Colonic mucosa (tissue), 4 donors: ENCODE measurements at regions not wholly inside any gene's neighbourhood (a gene's known extent, or its start where the extent isn't known, plus 50 kb on each side); places are given as distances from the start of the nearest gene placed in this dataset.

Experiments
- DNase-seq: peaks from one replicate; pipeline ENCODE4 v3.0.0-alpha.2; 2020
- H3K27ac ChIP-seq: fragments of 200-600 bp; one replicate; pipeline ENCODE4 v1.8.0; 2021
- H3K27me3 ChIP-seq: fragments of 200-600 bp; one replicate; pipeline ENCODE4 v1.8.0; 2021
- H3K36me3 ChIP-seq: fragments of 200-600 bp; one replicate; pipeline ENCODE4 v1.8.0; 2021
- H3K4me1 ChIP-seq: fragments of 200-600 bp; one replicate; pipeline ENCODE4 v1.8.0; 2021; ENCODE audit warnings: mild to moderate bottlenecking
- H3K4me3 ChIP-seq: fragments of 200-600 bp; one replicate; pipeline ENCODE4 v1.8.0; 2021
- H3K9ac ChIP-seq, 2 donors: one replicate each; pipeline ENCODE4 v1.7.0; 2013; ENCODE audit warnings: control low read depth in 2 of 2, low read depth in 2 of 2, low read length in 2 of 2
- H3K9me3 ChIP-seq: fragments of 200-600 bp; one replicate; pipeline ENCODE4 v1.8.0; 2021
- intact Hi-C: fragments of 100-400 bp; cut with DNase I; formaldehyde crosslinking; loops from one replicate; pipeline ENCODE4 v1.14.1; 2022
- TF ChIP-seq, protein P1 (sequence below): fragments of 200-600 bp; IDR thresholded peaks from one replicate; pipeline ENCODE4 v1.8.0; 2022; ENCODE audit warnings: antibody characterized with exemption, mild to moderate bottlenecking
- donor health status: healthy.
- donor health status: DM: no; HTN: no; CAD: no.
- donor health status: DM: no; HTN: no; CAD: no.

DNA sequence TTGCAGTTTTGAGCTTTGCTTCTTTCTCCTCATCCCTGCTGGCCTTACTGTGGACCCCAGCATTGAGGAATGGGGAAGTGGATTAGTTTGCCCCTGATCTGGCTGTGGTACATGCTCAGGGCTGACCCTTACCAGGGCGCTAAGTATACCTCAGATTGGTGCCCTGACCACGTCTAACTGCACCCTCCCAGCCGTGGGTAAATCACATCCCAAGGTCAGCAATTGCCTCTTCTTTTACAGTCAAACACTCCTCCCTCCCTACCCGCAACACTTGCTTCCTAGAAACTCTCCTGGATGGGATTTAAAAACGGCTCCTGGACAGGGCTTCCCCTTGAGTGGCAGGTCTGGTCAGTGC lies 437.9 kb downstream of the NR2F2 start:
- DNase-seq: no peak
- H3K4me1 ChIP-seq: no peaks in the 10 kb centered on the region
- no peaks in the 10 kb centered on the region for H3K9me3 ChIP-seq
- TF ChIP-seq, protein P1, sequence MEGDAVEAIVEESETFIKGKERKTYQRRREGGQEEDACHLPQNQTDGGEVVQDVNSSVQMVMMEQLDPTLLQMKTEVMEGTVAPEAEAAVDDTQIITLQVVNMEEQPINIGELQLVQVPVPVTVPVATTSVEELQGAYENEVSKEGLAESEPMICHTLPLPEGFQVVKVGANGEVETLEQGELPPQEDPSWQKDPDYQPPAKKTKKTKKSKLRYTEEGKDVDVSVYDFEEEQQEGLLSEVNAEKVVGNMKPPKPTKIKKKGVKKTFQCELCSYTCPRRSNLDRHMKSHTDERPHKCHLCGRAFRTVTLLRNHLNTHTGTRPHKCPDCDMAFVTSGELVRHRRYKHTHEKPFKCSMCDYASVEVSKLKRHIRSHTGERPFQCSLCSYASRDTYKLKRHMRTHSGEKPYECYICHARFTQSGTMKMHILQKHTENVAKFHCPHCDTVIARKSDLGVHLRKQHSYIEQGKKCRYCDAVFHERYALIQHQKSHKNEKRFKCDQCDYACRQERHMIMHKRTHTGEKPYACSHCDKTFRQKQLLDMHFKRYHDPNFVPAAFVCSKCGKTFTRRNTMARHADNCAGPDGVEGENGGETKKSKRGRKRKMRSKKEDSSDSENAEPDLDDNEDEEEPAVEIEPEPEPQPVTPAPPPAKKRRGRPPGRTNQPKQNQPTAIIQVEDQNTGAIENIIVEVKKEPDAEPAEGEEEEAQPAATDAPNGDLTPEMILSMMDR: no peak
- no peak overlapping the region for H3K27ac ChIP-seq
- no peaks in the 10 kb centered on the region for H3K36me3 ChIP-seq
- intact Hi-C loops: no loop called here
- H3K9ac ChIP-seq: no peak overlapping the region
- no peak overlapping the region for H3K4me3 ChIP-seq
- H3K27me3 ChIP-seq: no peaks in the 10 kb centered on the region

DNA sequence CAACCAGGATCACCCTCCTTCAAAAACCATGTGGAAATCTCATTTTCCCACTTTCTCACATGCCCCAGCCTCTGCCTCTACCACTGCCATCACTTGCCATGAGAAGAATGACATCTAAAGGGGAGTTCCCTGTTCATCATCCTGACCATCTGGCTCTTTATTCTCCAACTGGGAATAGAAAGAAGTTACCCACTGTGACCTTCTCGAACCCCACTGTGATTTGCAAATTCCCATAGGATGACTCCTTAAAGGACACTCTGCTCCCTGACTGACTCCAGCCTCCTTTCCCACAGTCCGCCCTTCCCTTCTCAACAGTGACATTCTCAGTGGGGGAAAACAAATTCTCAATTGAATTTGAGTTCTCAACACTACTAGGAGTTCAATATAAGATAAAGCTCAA lies 440.5 kb downstream of the NR2F2 start:
- no peak overlapping the region for H3K9ac ChIP-seq
- no peaks in the 10 kb centered on the region for H3K4me1 ChIP-seq
- H3K27ac ChIP-seq: no peak overlapping the region
- intact Hi-C loops: no loop called here
- no peaks in the 10 kb centered on the region for H3K9me3 ChIP-seq
- H3K36me3 ChIP-seq: no peaks in the 10 kb centered on the region
- no peaks in the 10 kb centered on the region for H3K27me3 ChIP-seq
- H3K4me3 ChIP-seq: no peak overlapping the region
- no peak for DNase-seq
- TF ChIP-seq, protein P1: no peak

DNA sequence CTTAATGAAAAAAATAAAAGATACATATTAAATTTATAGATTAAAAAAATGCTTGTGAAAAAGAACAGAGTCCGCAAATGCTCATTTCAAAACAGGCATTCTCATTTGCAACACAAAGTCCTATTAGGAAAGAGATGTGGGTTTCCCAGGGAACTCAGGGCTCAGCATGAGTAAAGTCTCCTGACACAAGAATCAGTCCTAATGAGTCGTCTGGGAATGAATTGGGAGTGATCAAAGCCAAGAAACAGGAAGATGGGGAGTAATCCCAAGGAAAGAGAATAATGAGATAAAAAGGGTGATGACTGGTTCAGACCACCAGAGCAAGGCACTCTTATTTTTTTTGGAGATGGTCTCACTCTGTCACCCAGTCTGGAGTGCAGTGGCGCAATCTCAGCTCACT lies 443.7 kb downstream of the NR2F2 start:
- Histone ChIP-seq H3K9me3 (no peaks in the 10 kb centered on the region), H3K27ac (no peak overlapping the region), H3K27me3 (no peaks in the 10 kb centered on the region), H3K4me3 (no peak overlapping the region), H3K36me3 (no peaks in the 10 kb centered on the region), H3K4me1 (no peaks in the 10 kb centered on the region), H3K9ac (no peak overlapping the region)
- intact Hi-C loops: no loop called here
- no peak for DNase-seq
- TF ChIP-seq, protein P1: no peak

DNA sequence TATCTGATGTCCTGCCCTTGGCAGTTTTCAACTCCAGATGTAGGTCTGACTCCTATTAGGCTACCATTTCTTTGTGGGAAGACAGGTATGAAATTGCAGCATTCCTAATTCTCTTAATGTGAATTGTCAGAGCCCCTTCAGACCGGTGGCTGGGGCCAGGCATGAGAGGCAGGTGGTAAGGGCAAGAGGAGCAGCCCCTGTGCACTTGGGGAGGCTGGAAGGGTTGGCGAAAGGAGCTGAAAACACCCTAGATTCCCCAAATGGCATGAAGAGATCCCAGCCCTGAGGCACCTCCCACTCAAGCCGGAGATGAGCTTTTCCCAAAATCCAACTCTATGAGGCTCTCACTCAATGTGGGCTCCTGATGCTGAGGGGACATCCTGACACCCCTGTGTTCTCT lies 453.2 kb downstream of the NR2F2 start:
- DNase-seq: no peak
- Histone ChIP-seq H3K9me3 (no peaks in the 10 kb centered on the region), H3K4me3 (no peak overlapping the region), H3K27ac (no peak overlapping the region), H3K4me1 (no peaks in the 10 kb centered on the region), H3K27me3 (no peaks in the 10 kb centered on the region), H3K36me3 (no peaks in the 10 kb centered on the region), H3K9ac (no peak overlapping the region)
- intact Hi-C loops: no loop called here
- TF ChIP-seq, protein P1: no peak

DNA sequence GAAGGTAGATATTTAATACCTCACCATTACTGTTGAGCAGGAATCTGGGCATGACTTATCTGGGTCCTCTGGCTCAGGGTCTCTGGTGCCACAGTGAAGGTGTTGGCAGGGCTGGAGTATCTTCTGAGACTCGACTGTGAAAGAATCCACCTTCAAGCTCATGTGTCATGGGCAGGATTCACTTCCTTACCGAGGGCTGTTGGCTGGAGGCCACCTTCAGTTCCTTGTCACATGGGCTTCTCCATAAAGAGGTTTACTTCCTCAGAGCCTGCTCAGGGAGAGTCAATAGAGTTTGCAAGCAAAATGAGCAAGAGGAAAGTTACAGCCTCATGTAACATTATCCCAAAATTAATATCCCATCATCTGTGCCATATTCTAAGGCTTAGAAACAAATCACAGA lies 459.5 kb downstream of the NR2F2 start:
- Histone ChIP-seq H3K27me3 (no peaks in the 10 kb centered on the region), H3K27ac (no peak overlapping the region), H3K4me3 (no peak overlapping the region), H3K9ac (no peak overlapping the region), H3K4me1 (no peaks in the 10 kb centered on the region), H3K9me3 (no peaks in the 10 kb centered on the region), H3K36me3 (no peaks in the 10 kb centered on the region)
- DNase-seq: no peak
- TF ChIP-seq, protein P1: no peak
- intact Hi-C loops: no loop called here

DNA sequence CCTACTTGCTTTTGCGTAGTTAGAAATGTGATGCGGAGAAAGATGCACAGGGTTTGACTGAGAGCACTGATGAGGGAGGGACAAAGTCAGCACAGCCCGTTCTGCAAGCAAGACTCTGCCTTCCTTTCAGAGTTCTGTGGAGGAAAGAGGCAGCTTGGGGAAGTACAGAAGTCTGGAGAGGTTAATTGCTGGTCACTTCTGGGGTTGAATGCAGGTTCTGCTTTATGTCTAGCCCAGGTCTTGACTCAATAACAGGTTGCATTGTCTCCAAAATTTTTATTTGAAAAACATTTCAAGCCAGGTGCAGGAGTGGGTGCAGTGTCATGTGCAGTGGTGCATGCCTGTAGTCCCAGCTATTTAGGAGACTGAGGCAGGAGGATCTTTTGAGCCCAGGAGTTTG lies 461.7 kb downstream of the NR2F2 start:
- no peak overlapping the region for H3K9ac ChIP-seq
- no peak for DNase-seq
- H3K9me3 ChIP-seq: no peaks in the 10 kb centered on the region
- no peaks in the 10 kb centered on the region for H3K4me1 ChIP-seq
- H3K27ac ChIP-seq: no peak overlapping the region
- no peaks in the 10 kb centered on the region for H3K36me3 ChIP-seq
- intact Hi-C loops: no loop called here
- no peak overlapping the region for H3K4me3 ChIP-seq
- no peaks in the 10 kb centered on the region for H3K27me3 ChIP-seq
- TF ChIP-seq, protein P1: no peak
